ENCODE measurements at regions not wholly inside any gene's neighbourhood (a gene's known extent, or its start where the extent isn't known, plus 50 kb on each side); places are given as distances from the start of the nearest gene placed in this dataset.

DNA sequence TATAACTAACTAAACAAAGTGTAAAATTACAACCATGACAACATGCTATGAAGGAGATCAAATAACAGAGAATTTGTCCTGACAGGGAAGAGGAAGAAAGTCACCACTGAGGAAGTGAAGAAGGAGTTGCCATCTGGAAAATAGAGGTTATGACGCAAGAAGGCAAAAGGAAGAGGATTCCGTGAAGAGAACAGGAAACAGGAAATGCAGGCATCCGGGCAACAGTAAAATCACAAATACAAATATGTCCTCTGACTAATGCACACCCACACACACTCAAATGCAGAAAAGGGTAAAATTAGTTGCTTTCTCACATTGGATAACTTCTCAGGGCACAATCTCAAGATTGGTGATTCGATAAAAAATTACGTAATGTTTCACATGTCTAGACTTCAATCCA is 278.4 kb downstream of the TMX3 start:
- Mint-ChIP-seq H3K36me3 (ENCODE audit: insufficient read depth, unreplicated experiment) (no peaks in the 10 kb centered on the region), H3K4me1 (ENCODE audit: low read depth, unreplicated experiment) (peaks cover 17% of the 10 kb centered on the region), H3K27ac (ENCODE audit: unreplicated experiment) (no peak overlapping the region), H3K27me3 (ENCODE audit: unreplicated experiment) (no peaks in the 10 kb centered on the region), H3K4me3 (ENCODE audit: low read depth, unreplicated experiment) (no peak overlapping the region), H3K9me3 (ENCODE audit: low read depth, unreplicated experiment) (peaks cover 13% of the 10 kb centered on the region)
- TF ChIP-seq, protein P1, sequence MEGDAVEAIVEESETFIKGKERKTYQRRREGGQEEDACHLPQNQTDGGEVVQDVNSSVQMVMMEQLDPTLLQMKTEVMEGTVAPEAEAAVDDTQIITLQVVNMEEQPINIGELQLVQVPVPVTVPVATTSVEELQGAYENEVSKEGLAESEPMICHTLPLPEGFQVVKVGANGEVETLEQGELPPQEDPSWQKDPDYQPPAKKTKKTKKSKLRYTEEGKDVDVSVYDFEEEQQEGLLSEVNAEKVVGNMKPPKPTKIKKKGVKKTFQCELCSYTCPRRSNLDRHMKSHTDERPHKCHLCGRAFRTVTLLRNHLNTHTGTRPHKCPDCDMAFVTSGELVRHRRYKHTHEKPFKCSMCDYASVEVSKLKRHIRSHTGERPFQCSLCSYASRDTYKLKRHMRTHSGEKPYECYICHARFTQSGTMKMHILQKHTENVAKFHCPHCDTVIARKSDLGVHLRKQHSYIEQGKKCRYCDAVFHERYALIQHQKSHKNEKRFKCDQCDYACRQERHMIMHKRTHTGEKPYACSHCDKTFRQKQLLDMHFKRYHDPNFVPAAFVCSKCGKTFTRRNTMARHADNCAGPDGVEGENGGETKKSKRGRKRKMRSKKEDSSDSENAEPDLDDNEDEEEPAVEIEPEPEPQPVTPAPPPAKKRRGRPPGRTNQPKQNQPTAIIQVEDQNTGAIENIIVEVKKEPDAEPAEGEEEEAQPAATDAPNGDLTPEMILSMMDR (IDR thresholded peaks at IDR 0.05; ENCODE audit: unreplicated experiment): no peak
- no peak for DNase-seq
- intact Hi-C loops (cut with micrococcal nuclease; ENCODE audit: unreplicated experiment): no loop called here
- no TSS peak for BruUV-seq (replicated peaks)
- CTCF ChIA-PET: no interaction called here

DNA sequence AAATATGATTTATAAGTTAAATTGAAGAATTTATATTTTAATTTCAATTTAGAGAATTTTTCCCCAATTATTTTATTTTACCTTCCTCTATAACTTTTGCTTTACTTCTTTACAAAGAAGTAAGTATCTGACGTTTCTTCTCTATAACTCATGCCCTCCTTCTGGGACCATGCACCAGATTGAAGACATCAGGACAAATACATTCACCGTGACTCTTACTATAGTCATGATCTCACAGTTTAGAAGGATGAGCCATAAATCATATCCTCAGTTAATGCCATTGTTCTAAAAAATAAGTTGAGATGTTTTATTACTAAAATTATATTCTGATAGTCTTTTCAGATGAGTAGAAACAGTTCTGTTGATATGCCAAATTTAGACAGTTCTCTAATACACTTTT is 279.3 kb downstream of the TMX3 start:
- BruUV-seq (replicated peaks): no TSS peak
- Mint-ChIP-seq H3K4me3 (ENCODE audit: low read depth, unreplicated experiment) (no peak overlapping the region), H3K9me3 (ENCODE audit: low read depth, unreplicated experiment) (peaks cover 13% of the 10 kb centered on the region), H3K27me3 (ENCODE audit: unreplicated experiment) (no peaks in the 10 kb centered on the region), H3K27ac (ENCODE audit: unreplicated experiment) (no peak overlapping the region), H3K36me3 (ENCODE audit: insufficient read depth, unreplicated experiment) (no peaks in the 10 kb centered on the region), H3K4me1 (ENCODE audit: low read depth, unreplicated experiment) (peaks cover 17% of the 10 kb centered on the region)
- DNase-seq: no peak
- CTCF ChIA-PET: no interaction called here
- intact Hi-C loops (cut with micrococcal nuclease; ENCODE audit: unreplicated experiment): no loop called here
- TF ChIP-seq, protein P1 (IDR thresholded peaks at IDR 0.05; ENCODE audit: unreplicated experiment): no peak

DNA sequence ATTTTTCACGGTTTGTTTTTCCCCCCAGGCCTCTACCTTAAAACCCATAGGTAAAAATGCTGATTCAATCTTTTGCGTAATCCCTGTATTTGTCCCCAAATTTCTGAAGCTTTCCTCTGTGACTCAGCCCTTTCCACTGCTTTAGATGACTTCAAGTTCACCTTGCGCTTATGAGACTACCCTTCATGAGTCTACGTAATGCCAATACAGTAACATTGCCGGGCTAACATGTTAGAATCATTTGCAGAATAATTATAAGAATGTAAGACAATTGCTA is 283.0 kb downstream of the TMX3 start:
- intact Hi-C loops (cut with micrococcal nuclease; ENCODE audit: unreplicated experiment): no loop called here
- Mint-ChIP-seq H3K4me1 (ENCODE audit: low read depth, unreplicated experiment) (peaks cover 35% of the 10 kb centered on the region), H3K36me3 (ENCODE audit: insufficient read depth, unreplicated experiment) (no peaks in the 10 kb centered on the region), H3K4me3 (ENCODE audit: low read depth, unreplicated experiment) (no peak overlapping the region), H3K27ac (ENCODE audit: unreplicated experiment) (no peak overlapping the region), H3K27me3 (ENCODE audit: unreplicated experiment) (no peaks in the 10 kb centered on the region), H3K9me3 (ENCODE audit: low read depth, unreplicated experiment) (peaks cover 4% of the 10 kb centered on the region)
- no peak for DNase-seq
- BruUV-seq (replicated peaks): no TSS peak
- CTCF ChIA-PET: no interaction called here
- TF ChIP-seq, protein P1 (IDR thresholded peaks at IDR 0.05; ENCODE audit: unreplicated experiment): no peak

DNA sequence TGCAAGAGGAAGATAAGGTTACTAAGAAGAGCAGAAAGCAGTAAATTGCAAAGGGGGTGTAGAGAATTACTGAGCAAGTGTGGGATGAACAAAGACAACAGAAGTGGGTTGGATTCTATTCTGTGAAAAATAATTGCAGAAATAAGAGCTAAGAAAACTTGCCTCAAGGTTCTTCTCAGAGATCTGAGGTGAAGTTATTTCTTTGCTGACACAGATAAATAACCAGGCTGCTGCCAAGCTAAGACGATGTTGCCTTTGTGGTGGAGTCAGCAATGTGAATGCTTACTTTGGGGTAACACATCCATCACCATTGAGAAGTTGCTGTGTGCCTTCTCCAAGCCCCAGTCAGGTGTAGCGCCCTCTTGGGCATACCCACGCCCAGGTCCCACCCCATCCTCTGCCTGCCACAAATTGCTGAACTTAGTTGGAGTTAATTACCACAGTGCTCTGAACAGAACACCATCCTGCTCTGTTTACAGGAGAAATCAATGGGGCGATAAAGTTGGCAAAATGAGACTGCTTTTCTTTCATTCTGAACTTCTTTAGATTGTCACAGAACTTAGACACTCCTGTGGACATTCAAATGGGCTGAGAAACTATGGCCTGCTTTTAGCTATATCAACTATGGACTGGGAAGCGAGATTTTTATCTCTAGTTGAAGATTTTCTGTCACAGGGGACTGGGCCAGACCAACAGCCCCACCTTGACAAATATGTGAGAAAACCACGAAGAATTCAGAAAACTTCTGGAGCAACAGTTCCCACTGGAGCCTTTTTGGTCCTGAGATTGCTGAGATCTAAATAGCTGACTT is 283.6 kb downstream of the TMX3 start:
- intact Hi-C loops (cut with micrococcal nuclease; ENCODE audit: unreplicated experiment): no loop called here
- H3K9me3 Mint-ChIP-seq (ENCODE audit: low read depth, unreplicated experiment): peaks cover 2% of the 10 kb centered on the region
- H3K27me3 Mint-ChIP-seq (ENCODE audit: unreplicated experiment): no peaks in the 10 kb centered on the region
- H3K4me3 Mint-ChIP-seq (ENCODE audit: low read depth, unreplicated experiment): no peak overlapping the region
- no peak overlapping the region for H3K27ac Mint-ChIP-seq (ENCODE audit: unreplicated experiment)
- H3K36me3 Mint-ChIP-seq (ENCODE audit: insufficient read depth, unreplicated experiment): no peaks in the 10 kb centered on the region
- CTCF ChIA-PET: no interaction called here
- TF ChIP-seq, protein P1 (IDR thresholded peaks at IDR 0.05; ENCODE audit: unreplicated experiment): no peak
- no peak for DNase-seq
- peaks cover 35% of the 10 kb centered on the region for H3K4me1 Mint-ChIP-seq (ENCODE audit: low read depth, unreplicated experiment)
- BruUV-seq (replicated peaks): no TSS peak
